ENCODE measurements at regions not wholly inside any gene's neighbourhood (a gene's known extent, or its start where the extent isn't known, plus 50 kb on each side); places are given as distances from the start of the nearest gene placed in this dataset.

- H3K18ac ChIP-seq (ENCODE audit: low read length), result no peak overlapping the region
- H2BK5ac ChIP-seq (ENCODE audit: low read depth, low read length, poor library complexity), result no peak overlapping the region
- no peak overlapping the region for H3K4ac ChIP-seq (ENCODE audit: low read depth, low read length)
- no CpG with 5 or more reads among the region's 4 CpGs for WGBS (ENCODE audit: extremely low coverage, insufficient coverage, insufficient read length)
- H3K9ac ChIP-seq (ENCODE audit: low read length), result no peak overlapping the region
- no peak for DNase-seq
- no peak overlapping the region for H3K14ac ChIP-seq (ENCODE audit: low read length)
- no peak overlapping the region for H4K8ac ChIP-seq (ENCODE audit: low read depth, low read length)
- no peak overlapping the region for H3K23ac ChIP-seq (ENCODE audit: low read length)
- H3K79me1 ChIP-seq (ENCODE audit: low read length), result no peaks in the 10 kb centered on the region
- no peaks in the 10 kb centered on the region for H3K9me3 ChIP-seq (ENCODE audit: insufficient read depth, low read depth, low read length)
- no peak overlapping the region for H4K91ac ChIP-seq (ENCODE audit: low read depth, low read length)
- no peaks in the 10 kb centered on the region for H3K79me2 ChIP-seq (ENCODE audit: control insufficient read depth, insufficient read depth, low read length, poor library complexity)
- H3K4me1 ChIP-seq (ENCODE audit: control insufficient read depth in 1 of 2, insufficient read depth in 2 of 2, low read length in 2 of 2), result peaks cover 0 to 2% of the 10 kb centered on the region in 2 experiments
- H3K4me3 ChIP-seq (ENCODE audit: low read depth, low read length), result no peak overlapping the region
- H4K12ac ChIP-seq (ENCODE audit: low read depth, low read length), result no peak overlapping the region
- H2BK12ac ChIP-seq (ENCODE audit: low read length), result no peak overlapping the region
- no peaks in the 10 kb centered on the region for H3K36me3 ChIP-seq (ENCODE audit: control insufficient read depth in 1 of 2, insufficient read depth in 2 of 2, low read length in 2 of 2)
- no peaks in the 10 kb centered on the region for H3K27me3 ChIP-seq (ENCODE audit: insufficient read depth, low read length)
- H3K27ac ChIP-seq (ENCODE audit: low read depth, low read length), result no peak overlapping the region
- H2AK5ac ChIP-seq (ENCODE audit: low read length), result no peak overlapping the region
- H2AFZ ChIP-seq (ENCODE audit: insufficient read depth, low read length, poor library complexity), result no peak overlapping the region
- no peak overlapping the region for H3K4me2 ChIP-seq (ENCODE audit: low read length)
- H2BK120ac ChIP-seq (ENCODE audit: insufficient read depth, low read length, poor library complexity), result no peak overlapping the region
These were observed 106.2 kb downstream of the NIBAN1 start for GRCh38 chr1:184867866-184868689.

GRCh38 chr1:184866991-184867788, 107.1 kb downstream of the NIBAN1 start:
- H3K4me2 ChIP-seq (ENCODE audit: low read length), result no peak overlapping the region
- no peak overlapping the region for H3K18ac ChIP-seq (ENCODE audit: low read length)
- no peak overlapping the region for H4K12ac ChIP-seq (ENCODE audit: low read depth, low read length)
- no peak for DNase-seq
- no peak overlapping the region for H3K4ac ChIP-seq (ENCODE audit: low read depth, low read length)
- H3K27ac ChIP-seq (ENCODE audit: low read depth, low read length), result no peak overlapping the region
- no peaks in the 10 kb centered on the region for H3K27me3 ChIP-seq (ENCODE audit: insufficient read depth, low read length)
- H3K14ac ChIP-seq (ENCODE audit: low read length), result no peak overlapping the region
- no peak overlapping the region for H2AK5ac ChIP-seq (ENCODE audit: low read length)
- no peak overlapping the region for H2BK5ac ChIP-seq (ENCODE audit: low read depth, low read length, poor library complexity)
- no peak overlapping the region for H2BK12ac ChIP-seq (ENCODE audit: low read length)
- no peak overlapping the region for H2BK120ac ChIP-seq (ENCODE audit: insufficient read depth, low read length, poor library complexity)
- H3K79me1 ChIP-seq (ENCODE audit: low read length), result no peaks in the 10 kb centered on the region
- H3K36me3 ChIP-seq (ENCODE audit: control insufficient read depth in 1 of 2, insufficient read depth in 2 of 2, low read length in 2 of 2), result no peaks in the 10 kb centered on the region
- no peak overlapping the region for H4K8ac ChIP-seq (ENCODE audit: low read depth, low read length)
- no peak overlapping the region for H3K9ac ChIP-seq (ENCODE audit: low read length)
- H3K79me2 ChIP-seq (ENCODE audit: control insufficient read depth, insufficient read depth, low read length, poor library complexity), result no peaks in the 10 kb centered on the region
- no peak overlapping the region for H3K4me3 ChIP-seq (ENCODE audit: low read depth, low read length)
- H4K91ac ChIP-seq (ENCODE audit: low read depth, low read length), result no peak overlapping the region
- WGBS (ENCODE audit: extremely low coverage, insufficient coverage, insufficient read length), result no CpG with 5 or more reads among the region's 6 CpGs
- H2AFZ ChIP-seq (ENCODE audit: insufficient read depth, low read length, poor library complexity), result no peak overlapping the region
- peaks cover 0 to 2% of the 10 kb centered on the region in 2 experiments for H3K4me1 ChIP-seq (ENCODE audit: control insufficient read depth in 1 of 2, insufficient read depth in 2 of 2, low read length in 2 of 2)
- H3K9me3 ChIP-seq (ENCODE audit: insufficient read depth, low read depth, low read length), result no peaks in the 10 kb centered on the region
- no peak overlapping the region for H3K23ac ChIP-seq (ENCODE audit: low read length)

- no peak overlapping the region for H2AFZ ChIP-seq (ENCODE audit: insufficient read depth, low read length, poor library complexity)
- no peak overlapping the region for H2AK5ac ChIP-seq (ENCODE audit: low read length)
- no peak overlapping the region for H3K27ac ChIP-seq (ENCODE audit: low read depth, low read length)
- no peaks in the 10 kb centered on the region for H3K9me3 ChIP-seq (ENCODE audit: insufficient read depth, low read depth, low read length)
- no peak overlapping the region for H3K14ac ChIP-seq (ENCODE audit: low read length)
- no peak overlapping the region for H3K4me3 ChIP-seq (ENCODE audit: low read depth, low read length)
- H3K79me1 ChIP-seq (ENCODE audit: low read length), result no peaks in the 10 kb centered on the region
- no peak overlapping the region for H2BK12ac ChIP-seq (ENCODE audit: low read length)
- no peak overlapping the region for H4K91ac ChIP-seq (ENCODE audit: low read depth, low read length)
- H3K36me3 ChIP-seq (ENCODE audit: control insufficient read depth in 1 of 2, insufficient read depth in 2 of 2, low read length in 2 of 2), result no peaks in the 10 kb centered on the region
- no peak overlapping the region for H2BK120ac ChIP-seq (ENCODE audit: insufficient read depth, low read length, poor library complexity)
- no peak overlapping the region for H3K18ac ChIP-seq (ENCODE audit: low read length)
- H3K9ac ChIP-seq (ENCODE audit: low read length), result no peak overlapping the region
- H3K4ac ChIP-seq (ENCODE audit: low read depth, low read length), result no peak overlapping the region
- H3K4me2 ChIP-seq (ENCODE audit: low read length), result no peak overlapping the region
- no peak overlapping the region for H3K23ac ChIP-seq (ENCODE audit: low read length)
- no peak overlapping the region for H2BK5ac ChIP-seq (ENCODE audit: low read depth, low read length, poor library complexity)
- no peak for DNase-seq
- no peak overlapping the region for H4K12ac ChIP-seq (ENCODE audit: low read depth, low read length)
- no peaks in the 10 kb centered on the region for H3K27me3 ChIP-seq (ENCODE audit: insufficient read depth, low read length)
- H4K8ac ChIP-seq (ENCODE audit: low read depth, low read length), result no peak overlapping the region
- no peaks in the 10 kb centered on the region for H3K79me2 ChIP-seq (ENCODE audit: control insufficient read depth, insufficient read depth, low read length, poor library complexity)
- peaks cover 0 to 2% of the 10 kb centered on the region in 2 experiments for H3K4me1 ChIP-seq (ENCODE audit: control insufficient read depth in 1 of 2, insufficient read depth in 2 of 2, low read length in 2 of 2)
These were observed 107.7 kb downstream of the NIBAN1 start for GRCh38 chr1:184866586-184866985.

GRCh38 chr1:184865831-184866230, 108.5 kb downstream of the NIBAN1 start:
- no peak overlapping the region for H2BK12ac ChIP-seq (ENCODE audit: low read length)
- H2BK5ac ChIP-seq (ENCODE audit: low read depth, low read length, poor library complexity), result no peak overlapping the region
- no peak overlapping the region for H3K14ac ChIP-seq (ENCODE audit: low read length)
- H3K9me3 ChIP-seq (ENCODE audit: insufficient read depth, low read depth, low read length), result no peaks in the 10 kb centered on the region
- H2AFZ ChIP-seq (ENCODE audit: insufficient read depth, low read length, poor library complexity), result no peak overlapping the region
- no peak overlapping the region for H3K4me2 ChIP-seq (ENCODE audit: low read length)
- WGBS (ENCODE audit: extremely low coverage, insufficient coverage, insufficient read length), result no CpG with 5 or more reads among the region's 1 CpG
- H3K18ac ChIP-seq (ENCODE audit: low read length), result no peak overlapping the region
- H4K91ac ChIP-seq (ENCODE audit: low read depth, low read length), result no peak overlapping the region
- no peak overlapping the region for H4K8ac ChIP-seq (ENCODE audit: low read depth, low read length)
- H4K12ac ChIP-seq (ENCODE audit: low read depth, low read length), result no peak overlapping the region
- no peak overlapping the region for H3K4ac ChIP-seq (ENCODE audit: low read depth, low read length)
- no peak overlapping the region for H2AK5ac ChIP-seq (ENCODE audit: low read length)
- H3K9ac ChIP-seq (ENCODE audit: low read length), result no peak overlapping the region
- H3K79me2 ChIP-seq (ENCODE audit: control insufficient read depth, insufficient read depth, low read length, poor library complexity), result no peaks in the 10 kb centered on the region
- peaks cover 0 to 2% of the 10 kb centered on the region in 2 experiments for H3K4me1 ChIP-seq (ENCODE audit: control insufficient read depth in 1 of 2, insufficient read depth in 2 of 2, low read length in 2 of 2)
- no peaks in the 10 kb centered on the region for H3K27me3 ChIP-seq (ENCODE audit: insufficient read depth, low read length)
- no peak overlapping the region for H2BK120ac ChIP-seq (ENCODE audit: insufficient read depth, low read length, poor library complexity)
- H3K27ac ChIP-seq (ENCODE audit: low read depth, low read length), result no peak overlapping the region
- no peak overlapping the region for H3K4me3 ChIP-seq (ENCODE audit: low read depth, low read length)
- no peaks in the 10 kb centered on the region for H3K36me3 ChIP-seq (ENCODE audit: control insufficient read depth in 1 of 2, insufficient read depth in 2 of 2, low read length in 2 of 2)
- no peak for DNase-seq
- H3K79me1 ChIP-seq (ENCODE audit: low read length), result no peaks in the 10 kb centered on the region
- H3K23ac ChIP-seq (ENCODE audit: low read length), result no peak overlapping the region

Measured in trophoblast cell (in vitro differentiated cells and primary cell).